Keratinocyte (primary cell): ENCODE measurements at regions not wholly inside any gene's neighbourhood (a gene's known extent, or its start where the extent isn't known, plus 50 kb on each side); places are given as distances from the start of the nearest gene placed in this dataset.

ENCODE experiments used
- DNase-seq: peaks from one replicate; pipeline ENCODE4 v3.0.0-alpha.2; 2011; ENCODE audit warnings: low read depth, missing footprints, low spot score
- FAIRE-seq: peaks from 2 replicates; lab custom pipeline; 2011; peaks lifted over from hg19 to GRCh38; lab: Jason Lieb, UNC
- H2AFZ ChIP-seq: 2 replicates; pipeline ENCODE4 v1.6.0; 2012; ENCODE audit warnings: low read length, control low read depth, inconsistent platforms; ENCODE audit not compliant: control insufficient read depth
- H3K27ac ChIP-seq: 2 replicates; pipeline ENCODE4 v1.5.1; 2011; ENCODE audit warnings: low read length; ENCODE audit not compliant: control insufficient read depth, insufficient read depth
- H3K27me3 ChIP-seq: 3 replicates; pipeline ENCODE4 v1.6.0; 2011; ENCODE audit warnings: low read length; ENCODE audit not compliant: control insufficient read depth, insufficient read depth; ENCODE audit errors: extremely low read depth
- H3K36me3 ChIP-seq, 2 experiments: 2 replicates in 1 of 2; 3 replicates in 1 of 2; pipeline ENCODE4 v1.5.1; 2011; ENCODE audit warnings: low read length in 2 of 2, mild to moderate bottlenecking in 1 of 2; ENCODE audit not compliant: control insufficient read depth in 2 of 2, insufficient read depth in 2 of 2; ENCODE audit errors: extremely low read depth in 1 of 2
- H3K4me1 ChIP-seq: 3 replicates; pipeline ENCODE4 v1.5.1; 2011; ENCODE audit warnings: low read length; ENCODE audit not compliant: control insufficient read depth, insufficient read depth; ENCODE audit errors: extremely low read depth
- H3K4me2 ChIP-seq: 3 replicates; pipeline ENCODE4 v1.6.0; 2011; ENCODE audit warnings: low read depth, low read length; ENCODE audit not compliant: control insufficient read depth, insufficient read depth; ENCODE audit errors: extremely low read depth
- H3K4me3 ChIP-seq, 3 experiments: fragments of 200-600 bp in 1 of 3; sonication (generic) in 1 of 3; 2 replicates in 2 of 3; 3 replicates in 1 of 3; pipeline ENCODE4 v1.5.1; 2011 to 2016; ENCODE audit warnings: low read length in 3 of 3, mild to moderate bottlenecking in 3 of 3, control low read depth in 2 of 3, inconsistent platforms in 1 of 3, low read depth in 1 of 3, mixed read lengths in 1 of 3, mixed run types in 1 of 3, moderate library complexity in 1 of 3; ENCODE audit not compliant: control insufficient read depth in 2 of 3, insufficient read depth in 2 of 3; ENCODE audit errors: extremely low read depth in 1 of 3
- H3K79me2 ChIP-seq: 2 replicates; pipeline ENCODE4 v1.6.0; 2012; ENCODE audit warnings: low read length; ENCODE audit not compliant: control insufficient read depth, insufficient read depth
- H3K9ac ChIP-seq: 3 replicates; pipeline ENCODE4 v1.6.0; 2011; ENCODE audit warnings: low read length; ENCODE audit not compliant: control insufficient read depth, insufficient read depth; ENCODE audit errors: extremely low read depth
- H3K9me1 ChIP-seq: 3 replicates; pipeline ENCODE4 v1.6.0; 2011; ENCODE audit warnings: low read length; ENCODE audit not compliant: control insufficient read depth, insufficient read depth; ENCODE audit errors: extremely low read depth
- H3K9me3 ChIP-seq: 2 replicates; pipeline ENCODE4 v1.5.1; 2012; ENCODE audit warnings: low read depth, low read length; ENCODE audit not compliant: control insufficient read depth
- H4K20me1 ChIP-seq: 3 replicates; pipeline ENCODE4 v1.6.0; 2011; ENCODE audit warnings: low read length; ENCODE audit not compliant: control insufficient read depth, insufficient read depth; ENCODE audit errors: extremely low read depth
- EZH2 ChIP-seq: IDR thresholded peaks from one replicate; pipeline ENCODE4 v1.6.1; 2012; ENCODE audit warnings: inconsistent platforms, mild to moderate bottlenecking, low read length, moderate library complexity
- dilution Hi-C: fragments of 300-500 bp; cut with MboI; formaldehyde crosslinking; loops from one replicate; pipeline ENCODE4 v1.7.0; 2020; ENCODE audit warnings: low sequenced_read_pairs; ENCODE audit not compliant: extremely low pct_ligation_motif_present
- TF ChIP-seq, protein P1 (sequence below), 3 experiments: IDR thresholded peaks in 1 of 3; conservative IDR thresholded peaks in 1 of 3; optimal IDR thresholded peaks in 1 of 3; 2 replicates in 2 of 3; 3 replicates in 1 of 3; pipeline versions ENCODE3 to v1.5.1; 2011; ENCODE audit warnings: low read length in 3 of 3, mild to moderate bottlenecking in 3 of 3, moderate library complexity in 2 of 3, control low read depth in 1 of 3, inconsistent platforms in 1 of 3; ENCODE audit not compliant: insufficient read depth in 2 of 3; ENCODE audit errors: extremely low read depth in 1 of 3

DNA sequence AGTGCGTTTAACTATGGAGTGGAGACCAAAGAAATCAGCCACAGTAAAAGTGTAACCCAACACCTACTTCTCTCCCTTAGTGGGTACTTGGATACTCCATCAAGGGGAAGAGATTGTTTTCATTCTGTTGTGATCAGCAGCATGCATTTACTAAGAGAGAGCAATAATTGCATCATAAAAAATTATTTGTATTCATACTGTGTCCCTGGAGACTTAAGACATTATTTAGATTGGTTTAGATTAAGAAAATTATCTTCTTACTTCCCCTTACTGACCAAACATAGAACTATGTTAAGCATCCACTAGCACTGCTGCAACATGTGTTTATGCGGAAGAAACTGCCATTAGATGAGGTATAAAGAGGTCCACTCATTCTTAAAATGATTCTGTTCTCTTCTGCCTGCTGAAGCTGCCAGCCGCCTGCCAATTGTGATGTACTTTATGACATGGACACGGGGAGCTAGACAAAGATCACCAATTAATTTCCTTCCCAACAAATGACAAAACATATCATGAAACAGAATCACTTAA is 738.5 kb downstream of the DIAPH3 start:
- dilution Hi-C loops: no loop called here
- no peak for DNase-seq
- no peaks in the 10 kb centered on the region for H3K4me1 ChIP-seq
- no peaks in the 10 kb centered on the region for H3K36me3 ChIP-seq
- TF ChIP-seq EZH2: no peak
- TF ChIP-seq, protein P1, sequence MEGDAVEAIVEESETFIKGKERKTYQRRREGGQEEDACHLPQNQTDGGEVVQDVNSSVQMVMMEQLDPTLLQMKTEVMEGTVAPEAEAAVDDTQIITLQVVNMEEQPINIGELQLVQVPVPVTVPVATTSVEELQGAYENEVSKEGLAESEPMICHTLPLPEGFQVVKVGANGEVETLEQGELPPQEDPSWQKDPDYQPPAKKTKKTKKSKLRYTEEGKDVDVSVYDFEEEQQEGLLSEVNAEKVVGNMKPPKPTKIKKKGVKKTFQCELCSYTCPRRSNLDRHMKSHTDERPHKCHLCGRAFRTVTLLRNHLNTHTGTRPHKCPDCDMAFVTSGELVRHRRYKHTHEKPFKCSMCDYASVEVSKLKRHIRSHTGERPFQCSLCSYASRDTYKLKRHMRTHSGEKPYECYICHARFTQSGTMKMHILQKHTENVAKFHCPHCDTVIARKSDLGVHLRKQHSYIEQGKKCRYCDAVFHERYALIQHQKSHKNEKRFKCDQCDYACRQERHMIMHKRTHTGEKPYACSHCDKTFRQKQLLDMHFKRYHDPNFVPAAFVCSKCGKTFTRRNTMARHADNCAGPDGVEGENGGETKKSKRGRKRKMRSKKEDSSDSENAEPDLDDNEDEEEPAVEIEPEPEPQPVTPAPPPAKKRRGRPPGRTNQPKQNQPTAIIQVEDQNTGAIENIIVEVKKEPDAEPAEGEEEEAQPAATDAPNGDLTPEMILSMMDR (optimal IDR thresholded peaks at IDR 0.05 in 1 of 3, IDR thresholded peaks at IDR 0.05 in 1 of 3, conservative IDR thresholded peaks at IDR 0.05 in 1 of 3; ENCODE audit: extremely low read depth in 1 of 3, insufficient read depth in 2 of 3, low read length in 3 of 3): no peak
- no peaks in the 10 kb centered on the region for H3K9me1 ChIP-seq
- H4K20me1 ChIP-seq: no peaks in the 10 kb centered on the region
- H2AFZ ChIP-seq: no peak overlapping the region
- no peaks in the 10 kb centered on the region for H3K27me3 ChIP-seq
- no peak overlapping the region for H3K4me2 ChIP-seq
- no peak overlapping the region for H3K4me3 ChIP-seq
- H3K9me3 ChIP-seq: no peaks in the 10 kb centered on the region
- no peak overlapping the region for H3K9ac ChIP-seq
- no peak overlapping the region for H3K27ac ChIP-seq
- H3K79me2 ChIP-seq: no peaks in the 10 kb centered on the region
- no peak for FAIRE-seq

DNA sequence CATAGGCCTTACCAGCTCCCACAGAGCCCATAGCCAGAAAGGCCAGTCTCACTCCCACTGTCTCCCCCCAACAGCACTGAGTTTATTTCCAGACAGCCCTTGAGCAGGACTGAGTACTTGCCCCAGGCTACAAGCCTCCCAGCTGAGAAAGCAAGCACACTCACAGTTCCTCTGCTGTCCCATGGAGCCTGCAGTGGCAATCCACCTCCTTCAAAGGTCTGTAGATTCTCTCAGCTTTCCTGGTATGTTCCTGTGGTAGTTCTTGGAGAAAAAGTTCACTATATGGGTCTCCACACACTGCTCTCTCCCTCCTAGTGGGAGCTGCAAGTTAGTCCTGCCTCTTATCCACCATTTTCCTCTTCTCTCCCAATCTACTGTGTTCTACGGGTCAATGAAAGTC is 728.7 kb downstream of the DIAPH3 start:
- TF ChIP-seq, protein P1 (optimal IDR thresholded peaks at IDR 0.05 in 1 of 3, IDR thresholded peaks at IDR 0.05 in 1 of 3, conservative IDR thresholded peaks at IDR 0.05 in 1 of 3; ENCODE audit: extremely low read depth in 1 of 3, insufficient read depth in 2 of 3, low read length in 3 of 3): no peak
- TF ChIP-seq EZH2: no peak
- Histone ChIP-seq H3K4me1 (no peaks in the 10 kb centered on the region), H4K20me1 (no peaks in the 10 kb centered on the region), H3K27me3 (no peaks in the 10 kb centered on the region), H3K36me3 (no peaks in the 10 kb centered on the region), H3K9me3 (peaks cover 5% of the 10 kb centered on the region), H2AFZ (no peak overlapping the region), H3K9ac (no peak overlapping the region), H3K4me3 (no peak overlapping the region), H3K9me1 (no peaks in the 10 kb centered on the region), H3K79me2 (no peaks in the 10 kb centered on the region), H3K4me2 (no peak overlapping the region), H3K27ac (no peak overlapping the region)
- DNase-seq (no peak), FAIRE-seq (no peak)
- dilution Hi-C loops: no loop called here
